Thoracic aorta (tissue), 2 donors: ENCODE measurements at regions not wholly inside any gene's neighbourhood (a gene's known extent, or its start where the extent isn't known, plus 50 kb on each side); places are given as distances from the start of the nearest gene placed in this dataset.

Experiments
- ATAC-seq: fragments of 150-250 bp; one replicate; pipeline ENCODE4 v1.8.0; 2017; ENCODE audit warnings: low read depth; ENCODE audit not compliant: insufficient number of reproducible peaks, low FRiP score
- DNase-seq: peaks from one replicate; pipeline ENCODE4 v3.0.0-alpha.2; 2020; ENCODE audit warnings: low spot score
- H3K27ac ChIP-seq, 2 donors: fragments of 200-600 bp; sonication (generic); 1 replicate in 1 of 2; 2 replicates in 1 of 2; pipeline ENCODE4 v1.5.1; 2016; ENCODE audit warnings: mild to moderate bottlenecking in 2 of 2, moderate library complexity in 2 of 2
- H3K27me3 ChIP-seq: fragments of 200-600 bp; sonication (generic); replicated peaks from 2 replicates; pipeline ENCODE4 v1.6.0; 2016; ENCODE audit warnings: mild to moderate bottlenecking; ENCODE audit not compliant: insufficient read depth
- H3K36me3 ChIP-seq: fragments of 200-600 bp; sonication (generic); one replicate; pipeline ENCODE4 v1.5.1; 2016
- H3K4me1 ChIP-seq, 2 donors: fragments of 200-600 bp; sonication (generic); 1 replicate in 1 of 2; 2 replicates in 1 of 2; pipeline versions ENCODE4 v1.5.1 to v1.6.0; 2016; ENCODE audit warnings: low read depth in 2 of 2, mild to moderate bottlenecking in 1 of 2; ENCODE audit not compliant: control insufficient read depth in 1 of 2
- H3K4me3 ChIP-seq: fragments of 200-600 bp; sonication (generic); 2 replicates; pipeline ENCODE4 v1.5.1; 2016; ENCODE audit warnings: mild to moderate bottlenecking
- H3K9me3 ChIP-seq: fragments of 200-600 bp; sonication (generic); 2 replicates; pipeline ENCODE4 v1.5.1; 2016
- CTCF ChIP-seq: fragments of 200-600 bp; sonication (generic); IDR thresholded peaks from one replicate; pipeline ENCODE4 v1.5.1; 2019; ENCODE audit warnings: antibody characterized with exemption

- TF ChIP-seq CTCF, result no peak
- no peak overlapping the region for H3K4me3 ChIP-seq
These were observed 108.3 kb upstream of the MEOX2 start for GRCh38 chr7:15794801-15795200.

GRCh38 chr7:15784694-15785030 is 98.2 kb upstream of the MEOX2 start:
- no peaks in the 10 kb centered on the region for H3K27me3 ChIP-seq
- no peaks in the 10 kb centered on the region for H3K4me1 ChIP-seq
- no peaks in the 10 kb centered on the region for H3K9me3 ChIP-seq
- ATAC-seq, result no peak
- H3K27ac ChIP-seq, result no peak overlapping the region
- TF ChIP-seq CTCF, result no peak
- DNase-seq, result no peak
- no peak overlapping the region for H3K4me3 ChIP-seq
- no peaks in the 10 kb centered on the region for H3K36me3 ChIP-seq

More at GRCh38 chr7:15794801-15795200, 108.3 kb upstream of the MEOX2 start:
- Histone ChIP-seq H3K36me3 (no peaks in the 10 kb centered on the region), H3K4me1 (peaks cover 6% of the 10 kb centered on the region in 2 donors), H3K27me3 (no peaks in the 10 kb centered on the region), H3K27ac (no peak overlapping the region), H3K9me3 (no peaks in the 10 kb centered on the region)
- no peak for DNase-seq
- no peak for ATAC-seq

GRCh38 chr7:15783987-15784693 is 97.7 kb upstream of the MEOX2 start:
- no peak for DNase-seq
- no peak for TF ChIP-seq CTCF
- no peaks in the 10 kb centered on the region for H3K9me3 ChIP-seq
- H3K36me3 ChIP-seq, result no peaks in the 10 kb centered on the region
- no peak overlapping the region for H3K4me3 ChIP-seq
- no peak overlapping the region for H3K27ac ChIP-seq
- ATAC-seq, result no peak
- H3K4me1 ChIP-seq, result no peaks in the 10 kb centered on the region
- no peaks in the 10 kb centered on the region for H3K27me3 ChIP-seq

- no peaks in the 10 kb centered on the region for H3K4me1 ChIP-seq
- H3K27ac ChIP-seq, result no peak overlapping the region
- H3K4me3 ChIP-seq, result no peak overlapping the region
- no peak for ATAC-seq
- H3K27me3 ChIP-seq, result no peaks in the 10 kb centered on the region
- no peaks in the 10 kb centered on the region for H3K36me3 ChIP-seq
- no peak for DNase-seq
- no peaks in the 10 kb centered on the region for H3K9me3 ChIP-seq
- TF ChIP-seq CTCF, result no peak
These were observed 96.2 kb upstream of the MEOX2 start for GRCh38 chr7:15782656-15783055.

- no peaks in the 10 kb centered on the region for H3K9me3 ChIP-seq
- H3K27me3 ChIP-seq, result no peaks in the 10 kb centered on the region
- H3K4me1 ChIP-seq, result no peaks in the 10 kb centered on the region
- DNase-seq (no peak), ATAC-seq (no peak)
- no peak overlapping the region for H3K4me3 ChIP-seq
- H3K27ac ChIP-seq, result no peak overlapping the region
- no peak for TF ChIP-seq CTCF
- no peaks in the 10 kb centered on the region for H3K36me3 ChIP-seq
These were observed 95.5 kb upstream of the MEOX2 start for GRCh38 chr7:15781944-15782343.
